Lower leg skin (tissue), 4 donors: ENCODE measurements at regions not wholly inside any gene's neighbourhood (a gene's known extent, or its start where the extent isn't known, plus 50 kb on each side); places are given as distances from the start of the nearest gene placed in this dataset.

Source experiments
- DNase-seq, 2 donors: peaks; one replicate each; pipeline ENCODE4 v3.0.0-alpha.2; 2019; ENCODE audit warnings: low spot score in 2 of 2
- H3K4me3 ChIP-seq: fragments of 200-600 bp; sonication (generic); 2 replicates; pipeline ENCODE4 v1.5.1; 2017; ENCODE audit warnings: mild to moderate bottlenecking, low read depth; ENCODE audit not compliant: poor library complexity, severe bottlenecking
- CTCF ChIP-seq, 3 donors: fragments of 450-650 bp; IDR thresholded peaks; one replicate each; pipeline ENCODE4 v1.5.1; 2016; ENCODE audit warnings: antibody characterized with exemption in 3 of 3, mild to moderate bottlenecking in 3 of 3, moderate library complexity in 2 of 3
- POLR2A ChIP-seq, 2 donors: fragments of 450-650 bp; IDR thresholded peaks; one replicate each; pipeline ENCODE4 v1.6.1; 2016 to 2017; ENCODE audit warnings: antibody characterized with exemption in 2 of 2, mild to moderate bottlenecking in 1 of 2, moderate library complexity in 1 of 2
- WGBS, 2 donors: methylation state at CpG; one replicate each; pipeline ENCODE4 v1.1.5; 2018; 5-methylcytosine and 5-hydroxymethylcytosine counted together
- intact Hi-C: fragments of 100-400 bp; cut with DNase I; formaldehyde crosslinking; loops from one replicate; pipeline ENCODE4 v1.15.0; 2023; ENCODE audit warnings: low total_unique reads

GRCh38 chr5:10036136-10036815, 213.4 kb downstream of the ATPSCKMT start:
- DNase-seq: no peak
- H3K4me3 ChIP-seq: no peak overlapping the region
- TF ChIP-seq CTCF (IDR thresholded peaks at IDR 0.05): no peak
- no peak for TF ChIP-seq POLR2A (IDR thresholded peaks at IDR 0.05)
- intact Hi-C loops: no loop called here
- WGBS, 2 donors: 57 to 76% methylated on average over 3 of the region's 3 CpGs

GRCh38 chr5:10034001-10034400, 215.7 kb downstream of the ATPSCKMT start:
- 69 to 73% methylated on average over 8 of the region's 8 CpGs for WGBS, 2 donors
- DNase-seq: peak in 1 of 2 donors; percentile 79
- TF ChIP-seq CTCF (IDR thresholded peaks at IDR 0.05): no peak
- H3K4me3 ChIP-seq: no peak overlapping the region
- intact Hi-C loops: no loop called here

GRCh38 chr5:10031817-10032216, 217.9 kb downstream of the ATPSCKMT start:
- TF ChIP-seq POLR2A (IDR thresholded peaks at IDR 0.05) (no peak), CTCF (IDR thresholded peaks at IDR 0.05) (no peak)
- DNase-seq: no peak
- no peak overlapping the region for H3K4me3 ChIP-seq
- WGBS, 2 donors: 92 to 93% methylated on average over 2 of the region's 2 CpGs
- intact Hi-C loops: no loop called here

GRCh38 chr5:10030219-10030831, 219.4 kb downstream of the ATPSCKMT start:
- H3K4me3 ChIP-seq: no peak overlapping the region
- intact Hi-C loops: no loop called here
- no peak for DNase-seq
- 71 to 79% methylated on average over 2 of the region's 2 CpGs for WGBS, 2 donors
- TF ChIP-seq CTCF (IDR thresholded peaks at IDR 0.05): no peak
- no peak for TF ChIP-seq POLR2A (IDR thresholded peaks at IDR 0.05)

- intact Hi-C loops: no loop called here
- no peak overlapping the region for H3K4me3 ChIP-seq
- 63 to 71% methylated on average over 3 of the region's 3 CpGs for WGBS, 2 donors
- no peak for TF ChIP-seq CTCF (IDR thresholded peaks at IDR 0.05)
- no peak for TF ChIP-seq POLR2A (IDR thresholded peaks at IDR 0.05)
- no peak for DNase-seq
Measured at GRCh38 chr5:10023494-10023893, 226.2 kb downstream of the ATPSCKMT start.

GRCh38 chr5:10021248-10021647, 228.4 kb downstream of the ATPSCKMT start:
- H3K4me3 ChIP-seq: no peak overlapping the region
- intact Hi-C loops: no loop called here
- no peak for DNase-seq
- WGBS, 2 donors: 38 to 60% methylated on average over 1 of the region's 1 CpG
- no peak for TF ChIP-seq CTCF (IDR thresholded peaks at IDR 0.05)
- TF ChIP-seq POLR2A (IDR thresholded peaks at IDR 0.05): no peak
